Parathyroid adenoma (tissue), 2 donors: ENCODE measurements at regions not wholly inside any gene's neighbourhood (a gene's known extent, or its start where the extent isn't known, plus 50 kb on each side); places are given as distances from the start of the nearest gene placed in this dataset.

Source experiments
- H2AFZ ChIP-seq: fragments of 300-600 bp; sonication (generic); one replicate; pipeline ENCODE4 v1.7.0; 2017; ENCODE audit warnings: antibody characterized with exemption, mild to moderate bottlenecking
- H3K27ac ChIP-seq: fragments of 300-600 bp; sonication (generic); one replicate; pipeline ENCODE4 v1.7.0; 2017
- H3K27me3 ChIP-seq: fragments of 300-600 bp; sonication (generic); one replicate; pipeline ENCODE4 v1.7.0; 2017; ENCODE audit warnings: low read length; ENCODE audit not compliant: control insufficient read depth, insufficient read depth
- H3K36me3 ChIP-seq: fragments of 300-600 bp; sonication (generic); one replicate; pipeline ENCODE4 v1.7.0; 2017; ENCODE audit warnings: low read length; ENCODE audit not compliant: control insufficient read depth, insufficient read depth
- H3K4me1 ChIP-seq: fragments of 300-600 bp; sonication (generic); one replicate; pipeline ENCODE4 v1.7.0; 2017; ENCODE audit warnings: control low read depth
- H3K4me2 ChIP-seq: fragments of 300-600 bp; sonication (generic); one replicate; pipeline ENCODE4 v1.7.0; 2017; ENCODE audit warnings: low read length
- H3K4me3 ChIP-seq: fragments of 300-600 bp; sonication (generic); one replicate; pipeline ENCODE4 v1.7.0; 2017; ENCODE audit warnings: low read depth, low read length
- H3K79me2 ChIP-seq: fragments of 300-600 bp; sonication (generic); one replicate; pipeline ENCODE4 v1.7.0; 2017; ENCODE audit warnings: control low read depth
- H3K9ac ChIP-seq: fragments of 300-600 bp; sonication (generic); one replicate; pipeline ENCODE4 v1.7.0; 2017; ENCODE audit warnings: mild to moderate bottlenecking
- H3K9me3 ChIP-seq: fragments of 300-600 bp; sonication (generic); one replicate; pipeline ENCODE4 v1.7.0; 2017; ENCODE audit warnings: low read length; ENCODE audit not compliant: control insufficient read depth
- CTCF ChIP-seq: fragments of 300-600 bp; sonication (generic); IDR thresholded peaks from one replicate; pipeline ENCODE4 v1.7.0; 2017; ENCODE audit warnings: antibody characterized with exemption, mild to moderate bottlenecking
- donor health status: primary hyperparathyroidism.

- Histone ChIP-seq H3K79me2 (no peaks in the 10 kb centered on the region), H3K36me3 (no peaks in the 10 kb centered on the region), H3K27ac (no peak overlapping the region), H3K4me3 (no peak overlapping the region), H2AFZ (no peak overlapping the region), H3K9me3 (no peaks in the 10 kb centered on the region), H3K4me1 (no peaks in the 10 kb centered on the region), H3K4me2 (no peak overlapping the region), H3K9ac (no peak overlapping the region), H3K27me3 (no peaks in the 10 kb centered on the region)
- TF ChIP-seq CTCF, result no peak
Observed at GRCh38 chr1:219476716-219477115, 136.2 kb downstream of the ZC3H11B start.

- no peaks in the 10 kb centered on the region for H3K4me1 ChIP-seq
- no peaks in the 10 kb centered on the region for H3K9me3 ChIP-seq
- H3K4me3 ChIP-seq, result no peak overlapping the region
- TF ChIP-seq CTCF, result no peak
- H3K27ac ChIP-seq, result no peak overlapping the region
- H3K27me3 ChIP-seq, result no peaks in the 10 kb centered on the region
- no peak overlapping the region for H3K9ac ChIP-seq
- H3K79me2 ChIP-seq, result no peaks in the 10 kb centered on the region
- H2AFZ ChIP-seq, result no peak overlapping the region
- H3K4me2 ChIP-seq, result no peak overlapping the region
- no peaks in the 10 kb centered on the region for H3K36me3 ChIP-seq
Observed at GRCh38 chr1:219476116-219476515, 136.8 kb downstream of the ZC3H11B start.

- TF ChIP-seq CTCF, result no peak
- Histone ChIP-seq H3K27ac (no peak overlapping the region), H3K36me3 (no peaks in the 10 kb centered on the region), H3K9me3 (no peaks in the 10 kb centered on the region), H3K9ac (no peak overlapping the region), H2AFZ (no peak overlapping the region), H3K4me1 (no peaks in the 10 kb centered on the region), H3K4me2 (no peak overlapping the region), H3K79me2 (no peaks in the 10 kb centered on the region), H3K4me3 (no peak overlapping the region), H3K27me3 (no peaks in the 10 kb centered on the region)
Observed at GRCh38 chr1:219472596-219472995, 140.3 kb downstream of the ZC3H11B start.

- H3K27me3 ChIP-seq, result no peaks in the 10 kb centered on the region
- TF ChIP-seq CTCF, result no peak
- no peak overlapping the region for H2AFZ ChIP-seq
- H3K4me1 ChIP-seq, result no peaks in the 10 kb centered on the region
- H3K9me3 ChIP-seq, result no peaks in the 10 kb centered on the region
- H3K36me3 ChIP-seq, result no peaks in the 10 kb centered on the region
- no peak overlapping the region for H3K27ac ChIP-seq
- no peaks in the 10 kb centered on the region for H3K79me2 ChIP-seq
- H3K4me2 ChIP-seq, result no peak overlapping the region
- H3K4me3 ChIP-seq, result no peak overlapping the region
- no peak overlapping the region for H3K9ac ChIP-seq
Observed at GRCh38 chr1:219467524-219467923, 145.4 kb downstream of the ZC3H11B start.

- Histone ChIP-seq H3K9ac (no peak overlapping the region), H2AFZ (no peak overlapping the region), H3K4me3 (no peak overlapping the region), H3K4me2 (no peak overlapping the region), H3K4me1 (no peaks in the 10 kb centered on the region), H3K27ac (no peak overlapping the region), H3K9me3 (no peaks in the 10 kb centered on the region), H3K79me2 (no peaks in the 10 kb centered on the region), H3K27me3 (no peaks in the 10 kb centered on the region), H3K36me3 (no peaks in the 10 kb centered on the region)
- no peak for TF ChIP-seq CTCF
Observed at GRCh38 chr1:219466766-219467165, 146.1 kb downstream of the ZC3H11B start.
